ENCODE measurements at regions not wholly inside any gene's neighbourhood (a gene's known extent, or its start where the extent isn't known, plus 50 kb on each side); places are given as distances from the start of the nearest gene placed in this dataset.

GRCh38 chr6:113317891-113318574, 539.1 kb upstream of the MARCKS start:
- no peaks in the 10 kb centered on the region for H3K9me3 ChIP-seq (ENCODE audit: severe bottlenecking)
- H3K36me3 ChIP-seq, result no peaks in the 10 kb centered on the region
- TF ChIP-seq CTCF (IDR thresholded peaks at IDR 0.05; ENCODE audit: low read depth, low read length), result no peak
- no peak overlapping the region for H3K4me3 ChIP-seq (ENCODE audit: low read depth, low read length)
- peaks cover 21% of the 10 kb centered on the region for H3K27me3 ChIP-seq (ENCODE audit: insufficient read depth, low read depth, severe bottlenecking)
- DNase-seq, result no peak
- no peak overlapping the region for H3K27ac ChIP-seq

- no peak overlapping the region for H3K4me3 ChIP-seq (ENCODE audit: low read depth, low read length)
- TF ChIP-seq CTCF (IDR thresholded peaks at IDR 0.05; ENCODE audit: low read depth, low read length), result no peak
- no peaks in the 10 kb centered on the region for H3K9me3 ChIP-seq (ENCODE audit: severe bottlenecking)
- H3K36me3 ChIP-seq, result no peaks in the 10 kb centered on the region
- H3K27ac ChIP-seq, result no peak overlapping the region
- H3K27me3 ChIP-seq (ENCODE audit: insufficient read depth, low read depth, severe bottlenecking), result peaks cover 21% of the 10 kb centered on the region
- no peak for DNase-seq
Measured at GRCh38 chr6:113318575-113318917, 538.6 kb upstream of the MARCKS start.

GRCh38 chr6:113320653-113321052, 536.5 kb upstream of the MARCKS start:
- H3K4me3 ChIP-seq (ENCODE audit: low read depth, low read length), result no peak overlapping the region
- TF ChIP-seq CTCF (IDR thresholded peaks at IDR 0.05; ENCODE audit: low read depth, low read length), result no peak
- no peaks in the 10 kb centered on the region for H3K9me3 ChIP-seq (ENCODE audit: severe bottlenecking)
- H3K27me3 ChIP-seq (ENCODE audit: insufficient read depth, low read depth, severe bottlenecking), result peaks cover 21% of the 10 kb centered on the region
- H3K36me3 ChIP-seq, result no peaks in the 10 kb centered on the region
- no peak overlapping the region for H3K27ac ChIP-seq
- DNase-seq, result no peak

GRCh38 chr6:113326781-113327180, 530.4 kb upstream of the MARCKS start:
- H3K36me3 ChIP-seq, result no peaks in the 10 kb centered on the region
- H3K4me3 ChIP-seq (ENCODE audit: low read depth, low read length), result no peak overlapping the region
- TF ChIP-seq CTCF (IDR thresholded peaks at IDR 0.05; ENCODE audit: low read depth, low read length), result no peak
- no peak overlapping the region for H3K27ac ChIP-seq
- H3K27me3 ChIP-seq (ENCODE audit: insufficient read depth, low read depth, severe bottlenecking), result peaks cover 3% of the 10 kb centered on the region
- no peak for DNase-seq
- no peaks in the 10 kb centered on the region for H3K9me3 ChIP-seq (ENCODE audit: severe bottlenecking)

- no peak for DNase-seq
- Histone ChIP-seq H3K9me3 (ENCODE audit: severe bottlenecking) (no peaks in the 10 kb centered on the region), H3K27me3 (ENCODE audit: insufficient read depth, low read depth, severe bottlenecking) (no peaks in the 10 kb centered on the region), H3K4me3 (ENCODE audit: low read depth, low read length) (no peak overlapping the region), H3K36me3 (no peaks in the 10 kb centered on the region), H3K27ac (no peak overlapping the region)
- TF ChIP-seq CTCF (IDR thresholded peaks at IDR 0.05; ENCODE audit: low read depth, low read length), result no peak
Measured at GRCh38 chr6:113328886-113329381, 528.2 kb upstream of the MARCKS start.

Measured in WERI-Rb-1 (cell line).